Liver (tissue), 8 donors: ENCODE measurements at regions not wholly inside any gene's neighbourhood (a gene's known extent, or its start where the extent isn't known, plus 50 kb on each side); places are given as distances from the start of the nearest gene placed in this dataset.

Source experiments
- DNase-seq: peaks from one replicate; pipeline ENCODE4 v3.0.0-alpha.2; 2017; ENCODE audit warnings: low spot score
- H3K27ac ChIP-seq, 2 donors: one replicate each; pipeline ENCODE4 v1.7.0; 2013; ENCODE audit warnings: inconsistent platforms in 2 of 2, low read length in 2 of 2, control low read depth in 1 of 2, low read depth in 1 of 2, mild to moderate bottlenecking in 1 of 2
- H3K27me3 ChIP-seq, 4 donors: one replicate each; pipeline versions ENCODE4 v1.6.1 to v1.7.0; 2013; ENCODE audit warnings: low read length in 3 of 4, inconsistent platforms in 1 of 4, mild to moderate bottlenecking in 1 of 4, moderate library complexity in 1 of 4; ENCODE audit not compliant: control insufficient read depth in 4 of 4, insufficient read depth in 4 of 4
- H3K36me3 ChIP-seq, 4 donors: one replicate each; pipeline versions ENCODE4 v1.6.1 to v1.7.0; 2013; ENCODE audit warnings: low read length in 3 of 4, mild to moderate bottlenecking in 3 of 4, low read depth in 1 of 4, moderate library complexity in 1 of 4; ENCODE audit not compliant: control insufficient read depth in 4 of 4, insufficient read depth in 3 of 4
- H3K4me1 ChIP-seq, 4 donors: one replicate each; pipeline versions ENCODE4 v1.6.1 to v1.7.0; 2013; ENCODE audit warnings: low read length in 3 of 4, mild to moderate bottlenecking in 3 of 4, moderate library complexity in 1 of 4; ENCODE audit not compliant: control insufficient read depth in 4 of 4, insufficient read depth in 4 of 4
- H3K4me3 ChIP-seq, 3 donors: one replicate each; pipeline versions ENCODE4 v1.6.1 to v1.7.0; 2013; ENCODE audit warnings: low read length in 3 of 3, control low read depth in 1 of 3, low read depth in 1 of 3, mild to moderate bottlenecking in 1 of 3
- H3K9ac ChIP-seq, 2 donors: one replicate each; pipeline ENCODE4 v1.7.0; 2013; ENCODE audit warnings: low read length in 2 of 2, mild to moderate bottlenecking in 2 of 2, moderate library complexity in 2 of 2, control low read depth in 1 of 2, low read depth in 1 of 2
- H3K9me3 ChIP-seq, 4 donors: one replicate each; pipeline versions ENCODE4 v1.6.1 to v1.7.0; 2013; ENCODE audit warnings: low read length in 3 of 4; ENCODE audit not compliant: control insufficient read depth in 4 of 4
- EGR1 ChIP-seq, 2 donors: IDR thresholded peaks; 2 replicates each; pipeline ENCODE4 v1.6.1; 2016 to 2018; ENCODE audit warnings: antibody characterized with exemption in 2 of 2, low read depth in 2 of 2
- FOXA1 ChIP-seq: IDR thresholded peaks from 2 replicates; pipeline ENCODE4 v1.6.1; 2016; ENCODE audit warnings: antibody characterized with exemption
- FOXA2 ChIP-seq: IDR thresholded peaks from 2 replicates; pipeline ENCODE4 v1.6.1; 2016; ENCODE audit warnings: antibody characterized with exemption
- HNF4A ChIP-seq, 2 donors: conservative IDR thresholded peaks; 2 replicates each; pipeline ENCODE4 v1.6.1; 2016; ENCODE audit warnings: antibody characterized with exemption in 2 of 2, mild to moderate bottlenecking in 2 of 2
- HNF4G ChIP-seq: IDR thresholded peaks from 2 replicates; pipeline ENCODE4 v1.6.1; 2016; ENCODE audit warnings: antibody characterized with exemption
- JUND ChIP-seq, 2 donors: IDR thresholded peaks; 2 replicates each; pipeline ENCODE4 v1.6.1; 2016; ENCODE audit warnings: antibody characterized with exemption in 2 of 2
- NR2F2 ChIP-seq: IDR thresholded peaks from 2 replicates; pipeline ENCODE4 v1.6.1; 2016; ENCODE audit warnings: antibody characterized with exemption
- RAD21 ChIP-seq, 2 donors: IDR thresholded peaks; 2 replicates each; pipeline ENCODE4 v1.6.1; 2016; ENCODE audit warnings: antibody characterized with exemption in 2 of 2, mild to moderate bottlenecking in 2 of 2
- RXRA ChIP-seq, 2 donors: IDR thresholded peaks; 2 replicates each; pipeline ENCODE4 v1.6.1; 2017 to 2018; ENCODE audit warnings: antibody characterized with exemption in 2 of 2, mild to moderate bottlenecking in 1 of 2
- SP1 ChIP-seq: IDR thresholded peaks from 2 replicates; pipeline ENCODE4 v1.6.1; 2018; ENCODE audit warnings: antibody characterized with exemption, mild to moderate bottlenecking
- TAF1 ChIP-seq: conservative IDR thresholded peaks from 2 replicates; pipeline ENCODE4 v1.6.1; 2016; ENCODE audit warnings: antibody characterized with exemption, mild to moderate bottlenecking
- YY1 ChIP-seq: IDR thresholded peaks from 2 replicates; pipeline ENCODE4 v1.6.1; 2016; ENCODE audit warnings: antibody characterized with exemption, mild to moderate bottlenecking
- WGBS: extraction: QIAGEN DNeasy Blood & Tissue Kit; methylation state at CpG from one replicate; pipeline ENCODE4 v1.1.7; 2013; 5-methylcytosine and 5-hydroxymethylcytosine counted together
- TF ChIP-seq, protein P1 (sequence below): IDR thresholded peaks from 2 replicates; pipeline ENCODE4 v1.6.1; 2016; ENCODE audit warnings: antibody characterized with exemption
- TF ChIP-seq, protein P2 (sequence below): IDR thresholded peaks from 2 replicates; pipeline ENCODE4 v1.6.1; 2016; ENCODE audit warnings: antibody characterized with exemption
- TF ChIP-seq, protein P3 (sequence below): fragments of 150-350 bp; IDR thresholded peaks from 2 replicates; pipeline ENCODE4 v1.5.1; 2017; ENCODE audit warnings: improper control_type of control experiment, low read depth, low read length; ENCODE audit not compliant: missing input control
- TF ChIP-seq, protein P4 (sequence below): IDR thresholded peaks from 2 replicates; pipeline ENCODE4 v1.6.1; 2016; ENCODE audit warnings: antibody characterized with exemption, mild to moderate bottlenecking
- donor health status: healthy.
- donor health status: healthy.
- donor health status: healthy.
- donor health status: healthy.
- donor health status: healthy.

DNA sequence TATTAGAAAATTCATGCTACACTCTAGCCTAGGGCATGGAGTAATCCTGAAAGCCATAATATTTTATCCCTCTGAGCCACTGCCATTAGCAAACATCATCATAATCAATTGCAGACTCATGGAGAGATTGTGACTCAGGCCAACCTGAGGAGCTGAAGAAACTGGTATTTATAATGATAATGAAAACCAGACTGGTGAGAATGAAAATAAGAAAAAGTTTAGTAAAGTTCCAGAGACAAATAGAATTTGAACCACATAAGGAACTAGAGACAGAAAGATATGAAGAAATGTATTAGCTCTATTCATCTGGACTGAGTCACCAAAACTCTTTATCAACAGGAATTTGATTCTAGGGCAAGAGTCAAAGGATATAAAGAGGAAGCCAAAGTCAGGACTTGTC lies 158.7 kb downstream of the DRD1 start:
- no peaks in the 10 kb centered on the region for H3K36me3 ChIP-seq
- H3K4me3 ChIP-seq: no peak overlapping the region
- H3K9ac ChIP-seq: no peak overlapping the region
- H3K9me3 ChIP-seq: peaks cover 0 to 2% (median 0%) of the 10 kb centered on the region in 4 donors
- H3K27ac ChIP-seq: no peak overlapping the region
- H3K27me3 ChIP-seq: peaks cover 0 to 3% (median 0%) of the 10 kb centered on the region in 4 donors
- no peaks in the 10 kb centered on the region for H3K4me1 ChIP-seq
- no peak for DNase-seq
- TF ChIP-seq YY1: no peak
- no peak for TF ChIP-seq FOXA1
- TF ChIP-seq, protein P1, sequence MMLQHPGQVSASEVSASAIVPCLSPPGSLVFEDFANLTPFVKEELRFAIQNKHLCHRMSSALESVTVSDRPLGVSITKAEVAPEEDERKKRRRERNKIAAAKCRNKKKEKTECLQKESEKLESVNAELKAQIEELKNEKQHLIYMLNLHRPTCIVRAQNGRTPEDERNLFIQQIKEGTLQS: no peak
- TF ChIP-seq SP1: no peak
- TF ChIP-seq, protein P2, sequence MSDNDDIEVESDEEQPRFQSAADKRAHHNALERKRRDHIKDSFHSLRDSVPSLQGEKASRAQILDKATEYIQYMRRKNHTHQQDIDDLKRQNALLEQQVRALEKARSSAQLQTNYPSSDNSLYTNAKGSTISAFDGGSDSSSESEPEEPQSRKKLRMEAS: no peak
- TF ChIP-seq RAD21 (IDR thresholded peaks at IDR 0.05): no peak
- no peak for TF ChIP-seq EGR1 (IDR thresholded peaks at IDR 0.05; ENCODE audit: low read depth in 2 of 2)
- TF ChIP-seq JUND (IDR thresholded peaks at IDR 0.05): no peak
- no peak for TF ChIP-seq HNF4A (conservative IDR thresholded peaks at IDR 0.05)
- TF ChIP-seq HNF4G: no peak
- TF ChIP-seq, protein P3, sequence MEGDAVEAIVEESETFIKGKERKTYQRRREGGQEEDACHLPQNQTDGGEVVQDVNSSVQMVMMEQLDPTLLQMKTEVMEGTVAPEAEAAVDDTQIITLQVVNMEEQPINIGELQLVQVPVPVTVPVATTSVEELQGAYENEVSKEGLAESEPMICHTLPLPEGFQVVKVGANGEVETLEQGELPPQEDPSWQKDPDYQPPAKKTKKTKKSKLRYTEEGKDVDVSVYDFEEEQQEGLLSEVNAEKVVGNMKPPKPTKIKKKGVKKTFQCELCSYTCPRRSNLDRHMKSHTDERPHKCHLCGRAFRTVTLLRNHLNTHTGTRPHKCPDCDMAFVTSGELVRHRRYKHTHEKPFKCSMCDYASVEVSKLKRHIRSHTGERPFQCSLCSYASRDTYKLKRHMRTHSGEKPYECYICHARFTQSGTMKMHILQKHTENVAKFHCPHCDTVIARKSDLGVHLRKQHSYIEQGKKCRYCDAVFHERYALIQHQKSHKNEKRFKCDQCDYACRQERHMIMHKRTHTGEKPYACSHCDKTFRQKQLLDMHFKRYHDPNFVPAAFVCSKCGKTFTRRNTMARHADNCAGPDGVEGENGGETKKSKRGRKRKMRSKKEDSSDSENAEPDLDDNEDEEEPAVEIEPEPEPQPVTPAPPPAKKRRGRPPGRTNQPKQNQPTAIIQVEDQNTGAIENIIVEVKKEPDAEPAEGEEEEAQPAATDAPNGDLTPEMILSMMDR: no peak
- no peak for TF ChIP-seq NR2F2

DNA sequence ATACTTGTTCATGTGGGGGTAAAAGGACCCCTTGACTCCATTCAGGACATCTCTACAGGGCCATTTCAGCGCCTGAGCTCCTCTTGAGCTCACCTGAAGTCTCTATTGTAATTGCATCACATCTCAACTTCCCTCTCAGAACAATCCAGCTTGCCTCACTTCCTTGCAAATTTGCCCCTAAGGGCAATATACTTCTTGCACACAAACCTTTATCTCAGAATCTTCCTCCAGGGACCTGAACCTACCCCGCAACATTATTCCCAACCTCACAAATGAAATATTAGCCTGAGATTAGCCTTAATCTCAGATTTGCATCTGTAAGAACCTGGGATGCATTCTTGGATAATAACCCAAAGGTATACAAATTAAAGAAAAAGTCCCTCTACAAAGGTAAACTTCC lies 159.2 kb downstream of the DRD1 start:
- no peaks in the 10 kb centered on the region for H3K36me3 ChIP-seq
- peaks cover 0 to 3% (median 0%) of the 10 kb centered on the region in 4 donors for H3K27me3 ChIP-seq
- no peaks in the 10 kb centered on the region for H3K4me1 ChIP-seq
- peaks cover 0 to 2% (median 0%) of the 10 kb centered on the region in 4 donors for H3K9me3 ChIP-seq
- 61% methylated on average over 2 of the region's 2 CpGs for WGBS
- H3K27ac ChIP-seq: no peak overlapping the region
- no peak overlapping the region for H3K9ac ChIP-seq
- DNase-seq: no peak
- no peak overlapping the region for H3K4me3 ChIP-seq
- no peak for TF ChIP-seq EGR1 (IDR thresholded peaks at IDR 0.05; ENCODE audit: low read depth in 2 of 2)
- TF ChIP-seq, protein P3: no peak
- TF ChIP-seq RXRA (IDR thresholded peaks at IDR 0.05): no peak
- TF ChIP-seq FOXA2: no peak
- TF ChIP-seq HNF4A (conservative IDR thresholded peaks at IDR 0.05): no peak
- TF ChIP-seq SP1: no peak
- TF ChIP-seq, protein P4, sequence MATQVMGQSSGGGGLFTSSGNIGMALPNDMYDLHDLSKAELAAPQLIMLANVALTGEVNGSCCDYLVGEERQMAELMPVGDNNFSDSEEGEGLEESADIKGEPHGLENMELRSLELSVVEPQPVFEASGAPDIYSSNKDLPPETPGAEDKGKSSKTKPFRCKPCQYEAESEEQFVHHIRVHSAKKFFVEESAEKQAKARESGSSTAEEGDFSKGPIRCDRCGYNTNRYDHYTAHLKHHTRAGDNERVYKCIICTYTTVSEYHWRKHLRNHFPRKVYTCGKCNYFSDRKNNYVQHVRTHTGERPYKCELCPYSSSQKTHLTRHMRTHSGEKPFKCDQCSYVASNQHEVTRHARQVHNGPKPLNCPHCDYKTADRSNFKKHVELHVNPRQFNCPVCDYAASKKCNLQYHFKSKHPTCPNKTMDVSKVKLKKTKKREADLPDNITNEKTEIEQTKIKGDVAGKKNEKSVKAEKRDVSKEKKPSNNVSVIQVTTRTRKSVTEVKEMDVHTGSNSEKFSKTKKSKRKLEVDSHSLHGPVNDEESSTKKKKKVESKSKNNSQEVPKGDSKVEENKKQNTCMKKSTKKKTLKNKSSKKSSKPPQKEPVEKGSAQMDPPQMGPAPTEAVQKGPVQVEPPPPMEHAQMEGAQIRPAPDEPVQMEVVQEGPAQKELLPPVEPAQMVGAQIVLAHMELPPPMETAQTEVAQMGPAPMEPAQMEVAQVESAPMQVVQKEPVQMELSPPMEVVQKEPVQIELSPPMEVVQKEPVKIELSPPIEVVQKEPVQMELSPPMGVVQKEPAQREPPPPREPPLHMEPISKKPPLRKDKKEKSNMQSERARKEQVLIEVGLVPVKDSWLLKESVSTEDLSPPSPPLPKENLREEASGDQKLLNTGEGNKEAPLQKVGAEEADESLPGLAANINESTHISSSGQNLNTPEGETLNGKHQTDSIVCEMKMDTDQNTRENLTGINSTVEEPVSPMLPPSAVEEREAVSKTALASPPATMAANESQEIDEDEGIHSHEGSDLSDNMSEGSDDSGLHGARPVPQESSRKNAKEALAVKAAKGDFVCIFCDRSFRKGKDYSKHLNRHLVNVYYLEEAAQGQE: no peak
- TF ChIP-seq TAF1: no peak
- TF ChIP-seq, protein P2: no peak
